ENCODE measurements at regions not wholly inside any gene's neighbourhood (a gene's known extent, or its start where the extent isn't known, plus 50 kb on each side); places are given as distances from the start of the nearest gene placed in this dataset.

DNA sequence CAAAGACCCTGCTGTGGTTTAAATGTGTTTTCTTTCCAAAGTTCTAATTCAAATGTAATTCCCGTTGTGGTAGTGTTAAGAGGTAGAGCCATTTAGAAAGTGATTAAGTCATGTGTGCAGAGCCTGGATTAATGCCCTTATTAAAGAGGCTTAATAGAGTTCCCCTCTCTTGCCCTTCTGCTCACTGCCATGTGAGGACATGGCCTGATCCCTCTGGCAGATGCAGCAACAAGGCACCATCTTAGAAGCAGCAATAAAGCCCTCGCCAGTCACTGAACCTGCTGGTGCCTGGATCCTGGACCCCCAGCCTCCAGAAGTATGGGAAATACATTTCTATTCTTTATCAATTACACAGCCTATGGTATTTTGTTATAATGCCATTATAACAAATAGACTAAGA lies 485.2 kb downstream of the DCDC2C start:
- TF ChIP-seq CEBPB (IDR thresholded peaks at IDR 0.05; ENCODE audit: borderline replicate concordance in 1 of 2, low read depth in 2 of 2, low read length in 2 of 2) (no peak), HDAC2 (IDR thresholded peaks at IDR 0.05) (no peak), EP300 (IDR thresholded peaks at IDR 0.05; ENCODE audit: borderline replicate concordance in 1 of 2, control insufficient read depth in 1 of 2, low read depth in 2 of 2, low read length in 2 of 2) (no peak), RB1 (IDR thresholded peaks at IDR 0.05; ENCODE audit: borderline replicate concordance) (no peak), GATAD2B (conservative IDR thresholded peaks at IDR 0.05; ENCODE audit: low read depth) (no peak), NFYB (IDR thresholded peaks at IDR 0.05; ENCODE audit: insufficient read depth, low read depth, low read length) (no peak), POLR2AphosphoS5 (IDR thresholded peaks at IDR 0.05; ENCODE audit: low read length) (no peak), ESRRA (IDR thresholded peaks at IDR 0.05; ENCODE audit: low read length) (no peak), POLR2AphosphoS2 (IDR thresholded peaks at IDR 0.05; ENCODE audit: low read depth, low read length) (no peak), MTA3 (IDR thresholded peaks at IDR 0.05; ENCODE audit: borderline replicate concordance, low read length) (no peak)
- TF ChIP-seq, protein P1, sequence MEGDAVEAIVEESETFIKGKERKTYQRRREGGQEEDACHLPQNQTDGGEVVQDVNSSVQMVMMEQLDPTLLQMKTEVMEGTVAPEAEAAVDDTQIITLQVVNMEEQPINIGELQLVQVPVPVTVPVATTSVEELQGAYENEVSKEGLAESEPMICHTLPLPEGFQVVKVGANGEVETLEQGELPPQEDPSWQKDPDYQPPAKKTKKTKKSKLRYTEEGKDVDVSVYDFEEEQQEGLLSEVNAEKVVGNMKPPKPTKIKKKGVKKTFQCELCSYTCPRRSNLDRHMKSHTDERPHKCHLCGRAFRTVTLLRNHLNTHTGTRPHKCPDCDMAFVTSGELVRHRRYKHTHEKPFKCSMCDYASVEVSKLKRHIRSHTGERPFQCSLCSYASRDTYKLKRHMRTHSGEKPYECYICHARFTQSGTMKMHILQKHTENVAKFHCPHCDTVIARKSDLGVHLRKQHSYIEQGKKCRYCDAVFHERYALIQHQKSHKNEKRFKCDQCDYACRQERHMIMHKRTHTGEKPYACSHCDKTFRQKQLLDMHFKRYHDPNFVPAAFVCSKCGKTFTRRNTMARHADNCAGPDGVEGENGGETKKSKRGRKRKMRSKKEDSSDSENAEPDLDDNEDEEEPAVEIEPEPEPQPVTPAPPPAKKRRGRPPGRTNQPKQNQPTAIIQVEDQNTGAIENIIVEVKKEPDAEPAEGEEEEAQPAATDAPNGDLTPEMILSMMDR (IDR thresholded peaks at IDR 0.05 in 2 of 3, conservative IDR thresholded peaks at IDR 0.05 in 1 of 3; ENCODE audit: control insufficient read depth in 2 of 3, extremely low read depth in 1 of 3, insufficient read depth in 1 of 3, low read depth in 3 of 3, low read length in 3 of 3) = no peak
- TF ChIP-seq, protein P2, sequence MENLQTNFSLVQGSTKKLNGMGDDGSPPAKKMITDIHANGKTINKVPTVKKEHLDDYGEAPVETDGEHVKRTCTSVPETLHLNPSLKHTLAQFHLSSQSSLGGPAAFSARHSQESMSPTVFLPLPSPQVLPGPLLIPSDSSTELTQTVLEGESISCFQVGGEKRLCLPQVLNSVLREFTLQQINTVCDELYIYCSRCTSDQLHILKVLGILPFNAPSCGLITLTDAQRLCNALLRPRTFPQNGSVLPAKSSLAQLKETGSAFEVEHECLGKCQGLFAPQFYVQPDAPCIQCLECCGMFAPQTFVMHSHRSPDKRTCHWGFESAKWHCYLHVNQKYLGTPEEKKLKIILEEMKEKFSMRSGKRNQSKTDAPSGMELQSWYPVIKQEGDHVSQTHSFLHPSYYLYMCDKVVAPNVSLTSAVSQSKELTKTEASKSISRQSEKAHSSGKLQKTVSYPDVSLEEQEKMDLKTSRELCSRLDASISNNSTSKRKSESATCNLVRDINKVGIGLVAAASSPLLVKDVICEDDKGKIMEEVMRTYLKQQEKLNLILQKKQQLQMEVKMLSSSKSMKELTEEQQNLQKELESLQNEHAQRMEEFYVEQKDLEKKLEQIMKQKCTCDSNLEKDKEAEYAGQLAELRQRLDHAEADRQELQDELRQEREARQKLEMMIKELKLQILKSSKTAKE (IDR thresholded peaks at IDR 0.05; ENCODE audit: low read depth, poor library complexity, severe bottlenecking) = no peak

Data from GM12878 (cell line).